ENCODE measurements at regions not wholly inside any gene's neighbourhood (a gene's known extent, or its start where the extent isn't known, plus 50 kb on each side); places are given as distances from the start of the nearest gene placed in this dataset.

- no peak for TF ChIP-seq CTCF (conservative IDR thresholded peaks at IDR 0.05)
- TF ChIP-seq ZFX (IDR thresholded peaks at IDR 0.05): no peak
These were observed 327.3 kb upstream of the SOX9 start for GRCh38 chr17:71793518-71793917.
